GM04504 (cell line): ENCODE measurements at regions not wholly inside any gene's neighbourhood (a gene's known extent, or its start where the extent isn't known, plus 50 kb on each side); places are given as distances from the start of the nearest gene placed in this dataset.
"Not testable (repeated sequence)": the region's sequence is repeated elsewhere in the genome, so short reads cannot be mapped to it uniquely, and the experiment has no call there.

Experiments
- DNase-seq: peaks from one replicate; pipeline ENCODE4 v3.0.0-alpha.2; 2012; ENCODE audit warnings: low read depth

DNA sequence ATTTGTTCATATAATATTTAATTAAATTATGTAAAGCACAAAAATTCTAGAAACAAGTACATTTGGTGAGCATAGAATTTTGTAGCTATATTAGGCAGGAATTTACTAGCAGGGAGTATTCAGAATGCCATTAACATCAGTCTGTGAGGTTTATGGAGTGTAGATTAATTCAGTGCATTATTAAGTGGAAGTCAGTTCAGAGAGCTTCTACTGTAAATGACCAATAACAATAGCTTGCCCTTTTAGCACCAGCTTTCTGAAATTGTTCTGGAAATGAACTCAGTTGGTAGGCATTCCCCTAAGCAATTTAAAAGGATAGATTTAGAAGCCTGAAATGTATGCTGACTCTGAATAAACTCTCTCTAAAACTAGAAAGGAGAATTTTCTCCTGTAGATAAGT is 208.2 kb upstream of the CNTNAP5 start:
- no peak for DNase-seq

DNA sequence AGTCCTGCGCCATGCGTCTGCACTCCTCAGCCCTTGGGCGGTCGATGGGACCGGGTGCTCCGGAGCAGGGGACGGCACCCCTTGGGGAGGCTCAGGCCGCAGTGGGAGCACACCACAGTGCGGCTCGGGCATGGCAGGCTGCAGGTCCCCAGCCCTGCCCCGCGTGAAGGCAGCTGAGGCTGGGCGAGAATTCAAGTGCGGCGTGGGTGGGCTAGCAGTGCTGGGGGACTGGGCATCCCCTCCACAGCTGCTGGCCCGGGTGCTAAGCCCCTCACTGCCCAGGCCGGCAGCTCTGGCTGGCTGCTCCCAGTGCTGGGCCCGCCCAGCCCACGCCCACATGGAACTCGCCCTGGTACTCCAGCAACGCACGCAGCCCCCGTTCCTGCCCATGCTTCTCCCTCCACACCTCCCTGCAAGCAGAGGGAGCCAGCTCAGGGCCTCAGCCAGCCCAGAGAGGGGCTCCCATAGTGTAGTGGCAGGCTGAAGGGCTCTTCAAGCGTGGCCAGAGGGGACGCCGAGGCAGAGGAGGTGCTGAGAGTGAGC is 198.3 kb upstream of the CNTNAP5 start:
- no peak for DNase-seq

DNA sequence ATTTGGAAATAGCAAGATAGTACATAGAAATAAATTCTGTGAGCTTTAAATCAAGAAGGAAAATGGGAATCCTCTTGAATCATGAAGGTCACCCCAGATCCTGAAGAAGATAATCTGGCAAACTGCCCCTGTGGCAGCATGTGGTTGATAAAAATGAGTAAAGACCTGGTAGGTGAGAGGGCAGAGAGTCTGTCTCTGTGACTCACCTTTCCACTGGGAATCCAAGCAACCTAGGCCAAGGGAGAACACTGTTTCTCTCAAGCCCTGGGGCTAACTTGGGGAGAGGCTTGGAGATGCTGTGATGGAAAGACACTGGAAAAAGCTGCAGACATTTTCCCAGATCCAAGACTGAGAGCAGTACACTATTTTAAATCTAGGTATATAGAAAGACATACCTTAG is 185.8 kb upstream of the CNTNAP5 start:
- DNase-seq = no peak

DNA sequence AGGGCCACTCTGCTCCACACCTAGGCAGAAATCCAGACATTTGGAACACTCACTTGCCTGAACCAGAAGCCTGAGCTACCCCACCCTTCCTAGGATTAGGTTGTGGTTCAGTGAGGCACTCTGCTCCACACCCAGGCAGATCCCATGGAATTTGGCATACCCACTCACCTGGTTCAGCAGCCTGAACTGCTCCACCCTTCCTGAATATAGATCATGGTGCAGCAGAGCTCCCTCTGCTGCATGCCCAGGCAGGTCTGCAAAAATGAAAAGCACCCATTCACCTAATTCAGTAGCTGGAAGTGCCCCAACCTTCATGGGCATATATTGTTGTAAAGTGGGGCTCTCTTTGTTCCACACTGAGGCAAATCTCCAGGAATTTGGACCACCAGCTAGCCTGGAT is 185.1 kb upstream of the CNTNAP5 start:
- DNase-seq = no peak

DNA sequence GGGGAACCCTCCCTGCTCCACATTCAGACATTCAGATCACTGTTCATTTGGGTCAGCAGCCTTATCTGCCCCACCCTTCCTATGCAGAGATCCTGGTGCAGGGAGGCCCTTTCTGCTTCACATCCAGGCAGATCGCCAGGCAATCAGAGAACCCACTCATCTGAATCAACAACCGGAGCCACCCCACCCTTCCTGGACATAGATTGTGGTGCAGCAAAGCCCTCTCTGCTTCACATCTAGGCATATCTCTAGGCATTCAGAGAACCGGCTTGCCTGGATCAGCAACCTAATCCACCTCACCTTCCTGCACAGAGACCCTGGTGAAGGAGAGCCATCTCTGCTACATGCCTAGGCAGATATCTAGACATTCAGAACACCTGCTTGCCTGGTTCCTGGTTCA is 184.5 kb upstream of the CNTNAP5 start:
- DNase-seq = no peak

DNA sequence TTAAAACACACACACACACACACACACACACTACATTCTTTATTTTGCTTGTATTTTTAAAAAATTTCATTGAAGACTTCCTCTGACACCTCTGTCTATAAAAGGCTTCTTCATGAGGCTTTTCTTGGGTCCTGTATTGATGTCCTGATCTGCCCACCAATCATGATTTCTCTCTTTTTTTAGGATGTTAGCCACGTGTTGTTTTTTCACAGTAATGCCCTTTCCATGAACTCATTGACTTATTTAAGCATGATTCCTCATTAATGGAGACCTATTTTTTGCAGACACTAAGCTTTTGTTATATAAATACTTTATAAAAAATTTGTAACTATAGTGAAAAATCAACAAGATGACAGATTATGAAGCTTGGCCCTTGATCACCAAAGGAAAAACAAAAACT is 173.8 kb upstream of the CNTNAP5 start:
- no peak for DNase-seq

DNA sequence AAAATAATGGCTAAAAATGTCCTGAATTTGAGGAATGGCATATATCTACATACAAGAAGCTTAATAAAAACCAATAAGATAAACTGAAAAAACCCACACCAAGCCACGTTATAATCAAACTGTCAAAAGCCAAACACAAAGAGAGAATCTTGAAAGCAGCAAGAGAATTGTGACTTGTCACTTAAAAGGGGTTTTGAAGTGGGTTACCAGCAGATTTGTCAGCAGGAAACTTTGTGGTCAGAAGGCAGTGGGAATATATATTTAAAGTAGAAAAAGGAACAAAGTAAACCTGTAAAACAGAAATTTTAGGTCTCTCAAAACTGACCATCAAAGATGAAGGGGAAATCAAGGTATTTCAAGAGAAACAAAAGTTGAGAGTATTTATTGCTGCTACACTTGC is 171.9 kb upstream of the CNTNAP5 start:
- DNase-seq = no peak

DNA sequence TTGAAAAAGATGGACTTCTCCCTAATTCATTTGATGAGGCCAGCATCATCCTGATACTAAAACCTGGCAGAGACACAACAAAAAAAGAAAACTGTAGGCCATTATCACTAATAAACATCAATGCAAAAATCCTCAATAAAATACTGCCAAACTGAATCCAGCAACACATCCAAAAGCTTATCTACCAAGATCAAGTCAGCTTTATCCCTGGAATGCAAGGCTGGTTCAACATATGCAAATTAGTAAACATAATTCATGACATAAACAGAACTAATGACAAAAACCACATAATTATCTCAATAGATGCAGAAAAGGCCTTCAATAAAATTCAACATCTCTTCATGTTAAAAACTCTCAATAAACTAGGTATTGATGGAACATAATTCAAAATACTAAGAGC is 166.1 kb upstream of the CNTNAP5 start:
- DNase-seq = not testable (repeated sequence)

DNA sequence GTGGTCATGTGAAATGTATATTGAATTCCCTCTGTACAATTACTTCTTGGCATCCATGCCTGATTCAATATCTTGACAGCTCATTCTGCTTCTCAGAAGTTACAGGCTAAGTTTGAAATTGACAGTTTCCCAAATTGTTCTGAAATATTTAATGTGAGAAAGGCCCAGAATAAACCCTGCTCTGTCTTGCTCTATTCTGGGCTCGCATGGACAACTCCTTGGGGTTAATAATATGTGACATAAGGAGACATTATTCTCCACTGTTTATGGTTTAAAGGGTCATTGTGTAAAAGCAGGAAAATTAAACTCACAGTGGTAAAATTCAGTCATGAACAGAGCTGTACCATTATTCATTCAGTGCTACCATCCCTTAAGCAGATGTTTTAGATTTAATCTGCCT is 160.7 kb upstream of the CNTNAP5 start:
- no peak for DNase-seq

DNA sequence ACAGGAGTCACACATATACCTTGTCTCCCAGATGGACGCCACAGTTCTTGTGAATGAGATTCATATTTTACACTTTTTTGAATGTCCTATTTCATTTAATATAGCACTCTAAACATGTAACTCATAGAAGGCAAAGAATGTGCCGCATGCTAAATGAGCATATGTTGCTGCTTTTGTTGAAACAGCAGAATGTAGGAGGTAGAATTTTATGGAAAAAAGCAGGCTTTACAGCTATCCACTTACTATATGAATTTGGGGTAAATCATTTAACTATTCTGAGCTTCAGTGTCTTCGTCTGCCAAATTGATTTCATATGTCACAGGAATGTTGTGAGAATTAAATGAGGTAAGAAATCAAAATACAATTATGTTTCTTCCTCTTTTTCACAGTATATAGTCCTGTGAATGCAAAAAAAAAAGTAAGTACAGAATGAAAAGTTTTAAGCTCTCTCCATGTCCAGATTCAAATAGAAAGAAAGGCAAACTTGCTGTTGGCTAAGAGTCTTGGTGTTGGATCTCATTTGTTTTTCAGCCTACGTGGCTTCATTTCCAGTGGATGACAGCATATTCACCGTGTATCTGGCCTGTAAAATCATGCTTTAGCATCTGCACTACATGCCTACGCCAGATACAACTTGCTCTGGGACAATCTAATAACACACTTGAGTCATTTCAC is 154.7 kb upstream of the CNTNAP5 start:
- DNase-seq = no peak

DNA sequence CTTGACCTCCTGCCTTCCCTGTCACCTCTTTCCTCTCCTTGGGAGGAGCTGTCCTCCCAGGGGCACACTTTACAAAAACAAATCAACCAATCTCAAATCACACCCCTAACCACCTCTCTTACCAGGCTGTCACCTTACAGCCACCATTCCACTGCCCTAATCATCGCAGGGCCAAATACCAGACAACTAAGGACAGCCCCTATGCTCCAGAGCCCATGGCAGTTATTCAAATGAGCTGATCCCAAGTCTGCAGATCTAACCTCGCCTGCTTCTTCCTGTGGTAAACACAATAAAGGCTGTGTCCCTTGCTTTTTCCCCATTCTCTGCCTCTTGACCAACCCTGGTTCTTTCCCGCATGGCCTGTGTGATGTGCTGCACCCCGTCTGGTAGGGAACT is 154.2 kb upstream of the CNTNAP5 start:
- DNase-seq = no peak

DNA sequence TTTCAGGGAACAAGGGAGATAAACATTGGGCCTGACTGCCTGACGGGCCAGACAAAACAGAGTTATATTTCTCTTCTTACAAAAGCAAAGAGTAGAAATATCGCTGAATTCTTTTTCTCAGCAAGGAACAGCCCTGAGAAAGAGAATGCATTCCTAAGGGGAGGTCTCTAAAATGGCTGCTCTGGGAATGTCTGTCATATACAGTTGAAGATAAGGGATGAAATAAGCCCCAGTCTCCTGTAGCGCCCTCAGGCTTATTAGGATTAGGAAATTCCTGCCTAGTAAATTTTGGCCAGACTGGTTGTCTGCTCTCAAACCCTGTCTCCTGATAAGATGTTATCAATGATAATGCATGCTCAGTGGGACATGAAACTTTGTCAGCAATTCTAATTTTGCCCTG is 134.9 kb upstream of the CNTNAP5 start:
- no peak for DNase-seq

DNA sequence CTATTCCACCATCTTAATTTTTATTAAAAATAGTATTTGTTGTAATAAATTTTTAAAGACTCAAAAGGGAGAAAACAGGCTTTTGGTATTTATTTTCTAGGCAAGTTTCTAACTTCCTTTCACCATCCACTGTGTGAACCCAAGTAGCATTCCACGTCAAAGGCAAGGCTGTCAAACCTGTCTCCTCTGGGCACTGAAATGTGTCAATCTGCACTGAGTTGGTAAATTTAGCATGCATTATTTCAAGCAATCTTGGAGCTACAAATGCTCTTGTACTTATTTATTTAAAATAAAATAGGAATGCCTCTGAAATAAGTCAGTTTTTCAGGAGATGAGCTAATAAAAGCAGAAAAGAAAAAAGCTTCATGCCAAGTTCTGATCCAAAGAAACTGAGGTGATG is 130.9 kb upstream of the CNTNAP5 start:
- no peak for DNase-seq

DNA sequence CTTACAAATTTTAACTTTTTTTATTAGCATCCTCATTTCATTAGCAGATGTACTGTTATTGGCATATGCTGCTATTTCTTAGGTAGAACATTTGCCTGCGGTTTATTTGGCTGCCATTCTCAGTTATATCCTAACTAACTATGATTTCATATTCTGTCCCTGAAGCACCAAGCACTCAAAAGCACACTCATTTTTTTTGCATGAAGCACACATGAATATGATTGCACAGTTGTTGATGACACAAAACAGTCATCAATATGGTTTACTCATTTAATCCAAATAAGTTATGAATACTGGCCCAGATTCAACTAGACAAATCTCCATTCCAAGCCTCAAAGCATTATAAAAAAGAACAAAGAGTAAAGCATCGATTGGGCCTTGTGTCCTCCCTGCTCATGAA is 129.4 kb upstream of the CNTNAP5 start:
- no peak for DNase-seq

DNA sequence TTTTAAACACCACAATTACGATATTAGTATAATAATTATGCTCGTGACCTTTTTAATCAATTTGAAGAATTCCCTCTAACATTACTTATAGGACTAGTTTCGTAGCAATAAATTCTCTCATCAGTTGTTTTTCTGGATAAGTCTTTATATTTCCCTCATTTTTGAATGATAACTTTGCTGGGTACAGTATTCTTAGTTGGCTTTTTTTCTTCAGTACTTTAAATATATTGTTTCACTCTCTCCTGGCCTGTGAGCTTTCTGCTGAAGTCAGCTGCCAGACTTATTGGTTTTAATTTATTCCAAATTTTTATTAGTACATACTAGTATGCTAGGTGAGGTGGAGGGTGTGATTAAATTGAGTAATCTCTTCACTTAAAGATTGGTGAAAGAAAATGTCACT is 123.8 kb upstream of the CNTNAP5 start:
- DNase-seq = no peak

DNA sequence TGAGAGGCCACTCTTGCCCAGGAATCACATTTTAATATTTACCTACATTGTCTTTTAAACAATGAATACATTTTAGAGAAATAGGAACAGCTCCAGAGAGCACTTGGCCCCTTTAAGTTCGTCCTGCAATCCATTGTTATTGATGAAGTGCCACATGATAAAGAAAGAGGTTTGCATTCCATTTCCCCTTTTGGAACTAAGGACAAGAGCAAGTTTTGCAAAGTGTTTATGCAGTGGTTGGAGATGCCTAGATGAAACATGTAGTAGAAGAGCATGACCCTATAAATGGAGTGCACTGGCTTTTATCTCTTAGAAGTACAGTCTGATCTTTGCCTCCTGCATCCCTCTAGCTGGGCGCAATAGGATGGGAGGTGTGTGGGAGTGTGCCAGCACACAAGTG is 118.7 kb upstream of the CNTNAP5 start:
- no peak for DNase-seq

DNA sequence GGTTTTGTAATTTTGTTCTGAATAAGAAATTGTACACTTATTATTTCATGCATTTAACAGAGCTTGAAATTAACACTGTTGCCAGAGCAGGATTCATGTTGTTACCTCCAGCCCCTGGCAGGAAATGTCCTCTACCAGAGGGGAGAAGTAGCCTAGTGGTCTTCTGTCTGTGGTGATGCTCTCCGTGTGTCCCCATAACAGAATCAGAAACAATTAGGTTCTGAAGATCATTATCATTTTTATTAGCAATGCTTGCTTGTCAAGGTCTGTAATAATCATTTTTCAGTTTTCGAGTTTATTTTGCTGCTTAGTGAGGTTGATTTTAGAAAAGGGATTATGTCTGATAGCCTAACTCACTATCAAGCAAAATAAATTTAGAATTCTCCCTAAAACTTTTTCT is 116.6 kb upstream of the CNTNAP5 start:
- DNase-seq = no peak

DNA sequence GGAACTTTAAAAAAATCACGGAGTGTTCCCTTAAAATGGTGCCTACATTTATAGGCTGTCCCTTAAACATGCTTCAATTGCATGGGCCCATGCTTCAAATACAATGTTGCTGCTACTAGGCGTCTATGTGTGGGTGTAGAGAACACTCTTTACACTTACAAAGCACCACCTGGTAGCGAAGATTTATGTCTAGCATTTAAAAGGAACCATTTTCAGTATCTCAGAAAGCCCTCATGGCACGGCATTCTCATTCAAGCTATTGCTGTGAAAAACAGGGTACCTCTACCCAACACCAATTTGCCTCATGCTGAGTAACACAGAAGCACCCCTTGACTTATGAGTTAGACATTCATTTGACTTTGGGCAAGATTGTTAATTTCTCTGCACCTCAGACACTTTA is 112.9 kb upstream of the CNTNAP5 start:
- DNase-seq = no peak

DNA sequence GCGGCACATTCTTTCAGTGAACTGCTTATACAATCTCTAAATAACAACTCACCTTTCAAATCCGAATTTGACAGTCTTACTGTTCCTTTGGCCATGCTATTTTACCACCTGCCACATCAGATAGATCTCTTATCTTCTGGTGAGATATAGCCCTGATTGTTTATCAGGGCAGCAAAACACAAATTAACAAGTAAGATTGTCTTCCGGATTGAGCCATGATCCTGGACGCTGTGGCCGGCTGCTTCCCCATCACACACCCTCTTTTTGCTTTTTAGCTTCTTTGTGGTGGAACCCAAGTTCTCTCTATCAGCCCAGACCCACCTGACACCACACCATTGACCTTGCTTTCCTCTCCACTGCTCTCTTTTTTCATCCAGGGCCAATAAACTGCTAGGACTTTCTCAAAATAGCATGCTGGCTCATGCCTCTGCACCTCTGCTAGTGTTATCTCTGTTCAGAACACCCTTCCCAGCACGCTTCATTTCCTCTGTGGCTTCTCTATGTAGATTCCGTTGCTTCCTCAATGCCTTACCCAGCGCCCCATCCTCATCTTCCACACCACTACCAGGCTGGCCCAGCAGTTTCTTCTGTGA is 111.8 kb upstream of the CNTNAP5 start:
- DNase-seq = no peak

DNA sequence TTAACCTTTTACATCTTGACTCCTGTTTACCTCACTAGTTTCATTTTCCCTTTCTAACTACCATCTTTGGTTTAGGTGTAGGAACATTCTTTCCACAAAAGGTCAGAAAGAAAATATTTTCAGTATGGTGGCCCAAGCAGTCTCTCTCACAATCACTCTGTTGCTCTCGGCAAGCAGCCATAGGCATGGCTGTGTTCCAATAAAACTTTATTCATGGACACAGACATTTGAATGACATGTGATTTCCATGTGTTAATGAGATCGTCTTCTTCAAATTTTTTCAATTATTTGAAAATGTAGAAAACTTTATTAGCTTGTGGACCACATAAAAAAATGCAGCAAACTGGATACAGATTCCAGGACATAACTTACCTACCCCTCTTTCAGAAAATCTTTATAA is 109.7 kb upstream of the CNTNAP5 start:
- no peak for DNase-seq

DNA sequence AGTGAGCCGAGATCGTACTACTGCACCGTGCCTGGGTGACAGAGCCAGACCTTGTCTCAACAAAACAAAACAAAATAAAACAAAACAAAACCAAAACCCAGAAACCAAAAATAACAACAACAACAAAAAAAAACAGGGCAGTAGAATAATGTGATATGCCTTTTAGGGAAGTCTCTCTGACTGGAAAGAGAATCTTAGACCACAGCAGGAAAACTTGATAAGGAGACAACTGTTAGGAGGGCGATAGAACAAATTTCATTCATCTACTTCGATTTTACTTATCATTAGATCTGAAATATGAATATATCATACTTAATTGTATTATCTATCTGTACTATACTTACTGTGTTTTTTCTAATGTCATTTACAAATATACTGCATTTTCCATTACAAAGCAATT is 109.0 kb upstream of the CNTNAP5 start:
- no peak for DNase-seq

DNA sequence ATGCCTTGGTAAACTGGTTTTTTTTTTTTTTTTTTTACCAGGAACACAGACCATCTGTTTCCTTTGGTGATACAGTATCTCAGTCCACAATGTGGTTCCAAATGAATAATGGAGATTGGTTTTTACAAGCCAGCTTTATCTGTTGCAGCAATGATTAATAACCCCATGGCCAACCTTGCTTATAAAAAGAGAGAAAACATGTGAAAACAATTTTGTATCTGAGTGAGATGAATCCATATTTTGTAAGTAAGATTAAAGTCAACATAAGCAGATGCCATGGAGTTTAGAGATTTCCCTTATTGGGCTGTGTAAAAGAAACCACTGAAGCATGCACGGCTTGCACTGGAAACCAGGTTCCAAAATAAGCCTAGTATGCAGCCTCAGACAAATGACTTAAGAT is 108.6 kb upstream of the CNTNAP5 start:
- no peak for DNase-seq

DNA sequence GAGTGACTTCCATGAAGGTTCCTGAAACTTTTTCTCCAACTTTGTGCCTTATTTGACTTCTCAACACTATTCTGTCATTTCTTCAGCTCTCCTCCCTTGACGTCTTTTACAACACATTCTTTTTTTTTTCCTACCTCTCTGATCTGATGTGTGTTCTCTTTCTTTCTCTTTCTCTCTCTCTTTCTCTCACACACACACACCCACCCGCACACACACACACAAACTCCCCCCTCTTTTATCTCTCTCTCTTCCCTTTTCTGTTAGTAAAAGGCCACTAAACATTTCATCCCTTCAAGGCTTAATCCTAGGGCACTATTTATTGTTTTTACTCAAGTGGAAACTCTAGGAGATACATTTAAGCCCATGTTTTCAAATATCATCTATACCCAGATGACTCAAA is 107.8 kb upstream of the CNTNAP5 start:
- no peak for DNase-seq

DNA sequence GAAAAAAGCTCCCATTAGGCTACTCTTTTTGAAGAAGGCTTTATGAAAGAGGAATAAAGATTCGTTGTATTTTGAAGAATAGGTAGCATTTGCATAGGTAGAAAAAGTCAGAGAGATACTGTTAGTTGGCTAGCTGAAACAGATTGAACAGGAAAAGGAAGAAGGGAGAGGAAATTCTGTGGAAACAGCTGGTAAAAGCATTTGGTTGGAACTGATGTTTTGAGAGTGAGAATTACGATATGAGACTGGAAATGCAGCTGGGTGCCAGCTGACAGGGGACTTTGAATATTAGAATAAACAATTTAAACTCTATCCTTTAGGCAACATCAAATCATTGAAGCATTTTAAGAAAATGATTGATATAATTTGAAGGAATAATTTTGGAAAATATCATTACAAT is 96.7 kb upstream of the CNTNAP5 start:
- no peak for DNase-seq
